Lung microvascular endothelial cell (primary cell): ENCODE measurements at regions not wholly inside any gene's neighbourhood (a gene's known extent, or its start where the extent isn't known, plus 50 kb on each side); places are given as distances from the start of the nearest gene placed in this dataset.
"Not testable (repeated sequence)": the region's sequence is repeated elsewhere in the genome, so short reads cannot be mapped to it uniquely, and the experiment has no call there.

Source experiments
- DNase-seq, 2 donors: peaks; one replicate each; pipeline versions ENCODE4 v3.0.0 to v3.0.0-alpha.2; 2010; ENCODE audit warnings: low read depth in 2 of 2

DNA sequence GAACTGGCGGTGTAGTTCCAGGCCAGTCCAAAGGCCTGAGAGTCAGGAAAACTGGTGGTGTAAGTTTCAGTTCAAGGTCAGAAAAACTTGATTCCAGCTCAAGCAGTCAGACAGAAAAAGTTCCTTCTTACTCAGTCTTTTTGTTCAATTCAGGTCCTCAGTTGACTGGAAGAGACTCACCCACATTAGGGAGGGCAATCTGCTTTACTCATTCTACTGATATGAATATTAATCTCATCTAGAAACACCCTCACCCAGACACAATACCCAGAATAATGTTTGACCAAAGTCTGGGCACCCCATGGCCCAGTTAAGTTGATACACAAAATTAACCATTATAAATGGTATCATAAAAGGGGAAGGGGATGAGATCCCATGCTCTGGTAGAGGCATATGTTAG lies 50.1 kb upstream of the LTA4H start:
- no peak for DNase-seq

DNA sequence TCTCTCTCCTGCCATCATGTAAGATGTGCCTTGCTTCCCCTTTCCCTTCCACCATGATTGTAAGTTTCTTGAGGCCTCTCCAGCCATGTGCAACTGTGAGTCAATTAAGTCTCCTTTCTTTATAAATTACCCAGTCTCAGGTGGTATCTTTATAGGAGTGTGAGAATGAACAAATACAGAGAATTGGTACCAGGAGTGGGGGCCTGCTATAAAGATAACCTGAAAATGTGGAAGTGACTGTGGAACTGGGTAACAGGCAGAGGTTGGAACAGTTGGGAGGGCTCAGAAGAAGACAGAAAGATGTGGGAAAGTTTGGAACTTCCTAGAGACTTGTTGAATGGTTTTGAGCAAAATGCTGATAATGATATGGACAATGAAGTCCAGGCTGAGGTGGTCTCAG lies 50.8 kb upstream of the LTA4H start:
- not testable (repeated sequence) for DNase-seq

DNA sequence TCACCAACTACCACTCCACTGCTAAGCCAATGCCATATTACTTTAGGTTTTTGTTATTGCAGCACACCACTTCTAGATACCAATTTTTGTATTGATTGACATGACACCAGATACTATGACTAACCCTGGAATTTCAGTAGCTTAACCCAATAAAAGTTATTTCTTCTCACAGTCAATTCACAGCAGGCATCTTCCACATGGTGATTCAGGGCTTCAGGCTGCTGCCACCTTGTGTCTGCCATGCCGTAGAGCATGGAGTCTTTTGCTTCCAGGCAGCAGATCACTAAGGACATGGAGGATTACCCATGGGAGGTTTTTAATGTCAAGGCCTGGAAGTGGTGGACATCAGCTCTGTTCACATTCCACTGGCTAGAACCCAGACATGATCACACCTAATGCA lies 56.4 kb upstream of the LTA4H start:
- peak in 1 of 2 donors; percentile 19 for DNase-seq

DNA sequence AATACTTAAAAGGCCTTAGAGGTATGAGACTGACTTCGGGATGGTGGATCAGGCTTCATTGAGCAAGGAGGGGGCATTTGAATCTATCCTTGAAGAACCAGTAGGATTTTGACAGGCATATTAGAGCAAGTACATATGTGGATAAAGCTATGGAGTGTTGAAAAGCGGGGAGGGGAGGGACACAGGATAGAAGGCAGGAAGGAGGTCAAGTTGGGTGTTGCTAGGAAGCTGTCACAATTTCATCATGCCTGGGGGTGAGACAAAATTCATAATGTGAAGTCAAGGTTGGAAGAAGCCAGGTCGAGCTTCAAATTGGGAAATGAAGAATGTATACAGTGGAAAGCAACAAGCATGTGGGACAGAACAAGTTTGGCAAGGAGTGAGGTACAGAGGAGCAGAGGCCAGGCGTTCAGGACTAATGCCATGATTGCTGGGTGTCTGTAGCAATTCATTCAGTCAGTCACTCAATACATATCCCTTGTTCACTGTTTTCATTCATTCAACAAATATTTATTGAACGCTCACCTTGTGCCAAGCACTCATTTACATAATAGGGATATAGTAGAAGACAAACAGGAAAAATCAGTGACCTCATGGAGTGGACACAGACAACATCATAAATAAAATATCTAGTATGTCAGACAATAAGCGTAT lies 58.3 kb upstream of the LTA4H start:
- DNase-seq: peak in 1 of 2 donors; percentile 21

- peak; percentile 45 to 90 for DNase-seq
Observed at GRCh38 chr12:96094201-96094600, 58.8 kb upstream of the LTA4H start.

DNA sequence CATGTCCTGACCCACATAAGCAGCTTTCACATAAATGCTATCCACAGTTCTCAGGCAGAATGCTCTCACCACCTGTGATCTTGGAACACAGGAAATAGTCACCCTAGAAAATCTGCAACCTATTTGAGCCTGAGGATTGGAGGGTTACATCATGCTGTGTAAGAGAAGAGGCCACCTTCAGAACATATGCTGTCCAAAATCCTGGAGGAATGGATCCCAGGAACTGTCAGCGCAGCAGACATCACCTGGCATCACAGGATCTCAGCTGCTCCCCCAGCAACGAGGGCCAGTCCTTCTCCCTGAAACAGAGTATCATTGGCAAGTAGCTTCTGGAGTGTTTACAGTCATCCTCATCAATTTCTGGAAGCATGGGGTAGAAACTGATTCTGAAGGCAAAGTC lies 63.2 kb upstream of the LTA4H start:
- DNase-seq: no peak

- DNase-seq: peak in 1 of 2 donors; percentile 54
Observed at GRCh38 chr12:96099421-96099820, 64.0 kb upstream of the LTA4H start.

DNA sequence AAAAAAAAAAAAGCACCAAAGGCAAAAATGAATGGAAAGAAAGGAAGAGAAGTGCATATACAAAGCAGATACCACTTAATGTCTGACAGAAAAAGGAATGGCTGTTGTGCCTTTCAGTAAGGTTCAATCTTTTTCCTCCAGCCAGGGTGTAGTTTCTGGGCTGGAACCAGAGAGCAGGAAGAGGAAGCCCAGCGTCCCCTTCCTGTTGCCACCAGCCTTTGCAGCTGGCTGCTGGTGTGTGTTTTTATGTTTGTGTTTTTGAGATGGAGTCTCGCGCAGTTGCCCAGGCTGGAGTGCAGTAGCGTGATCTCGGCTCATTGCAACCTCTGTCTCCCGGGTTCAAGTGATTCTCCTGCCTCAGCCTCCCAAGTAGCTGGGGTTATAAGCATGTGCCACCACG lies 64.6 kb upstream of the LTA4H start:
- DNase-seq: peak; percentile 43 to 57

GRCh38 chr12:96101806-96102205 lies 66.4 kb upstream of the LTA4H start:
- DNase-seq: no peak

GRCh38 chr12:96103067-96103644 lies 67.8 kb upstream of the LTA4H start:
- DNase-seq: peak in 1 of 2 donors; percentile 69

- DNase-seq: no peak
Observed at GRCh38 chr12:96104566-96104965, 69.2 kb upstream of the LTA4H start.

DNA sequence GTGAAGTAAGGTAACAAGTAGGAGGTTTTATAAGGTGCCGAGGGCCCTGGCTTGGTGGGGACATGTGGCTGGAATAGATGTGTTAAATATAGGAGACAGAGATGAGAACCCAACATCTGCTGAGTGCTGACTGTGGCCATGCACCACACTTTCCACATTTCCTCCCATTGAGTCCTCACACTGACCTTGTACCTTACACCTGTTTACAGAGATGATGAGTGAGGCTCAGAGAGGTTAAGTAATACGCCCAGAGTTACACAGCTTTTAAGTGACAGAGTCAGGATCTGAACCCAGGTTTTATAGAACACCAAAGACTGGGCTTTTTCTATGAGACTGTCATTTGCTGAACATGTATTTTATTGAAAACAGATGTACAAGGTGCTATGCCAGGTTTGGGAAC lies 70.8 kb upstream of the LTA4H start:
- no peak for DNase-seq

DNA sequence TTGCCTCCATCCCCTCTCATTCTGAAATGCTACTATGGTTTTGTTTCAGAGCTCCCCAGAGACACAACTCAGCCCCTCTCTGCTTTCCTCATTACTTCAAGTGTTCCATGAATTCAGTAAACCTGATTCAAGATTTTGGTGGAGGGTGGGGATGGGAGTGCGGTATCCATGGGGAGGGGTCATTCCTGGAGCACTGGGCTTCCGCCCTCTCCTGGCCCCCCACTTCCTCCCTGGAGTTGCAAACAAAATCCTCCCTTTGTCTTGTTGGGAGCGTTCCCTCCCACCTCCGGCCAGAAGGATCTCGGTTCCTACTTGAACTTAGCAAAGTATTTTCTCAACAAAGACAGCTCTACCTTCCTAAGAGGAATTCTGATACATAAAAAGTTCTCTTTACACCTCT lies 71.8 kb upstream of the LTA4H start:
- peak in 1 of 2 donors; percentile 47 for DNase-seq

DNA sequence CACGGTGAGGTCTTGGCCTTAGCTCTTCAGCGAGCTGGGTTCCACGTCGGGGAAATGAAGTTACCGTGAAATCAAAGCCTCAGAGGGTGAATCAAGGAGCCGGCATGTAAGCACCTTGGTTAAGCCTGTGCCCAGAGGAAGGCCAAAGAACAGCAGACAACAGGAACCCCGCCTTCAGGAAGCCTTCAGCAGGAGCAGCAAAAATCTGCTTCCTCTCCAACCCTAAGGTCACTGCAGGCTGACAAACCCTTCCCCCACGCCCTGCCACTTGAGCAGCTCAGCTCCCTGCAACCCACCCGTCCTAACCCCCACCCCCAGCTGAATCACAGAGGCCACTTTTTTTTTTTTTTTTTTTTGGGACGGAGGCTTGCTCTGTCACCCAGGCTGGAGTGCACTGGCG lies 72.9 kb upstream of the LTA4H start:
- DNase-seq: peak; percentile 68 to 90

DNA sequence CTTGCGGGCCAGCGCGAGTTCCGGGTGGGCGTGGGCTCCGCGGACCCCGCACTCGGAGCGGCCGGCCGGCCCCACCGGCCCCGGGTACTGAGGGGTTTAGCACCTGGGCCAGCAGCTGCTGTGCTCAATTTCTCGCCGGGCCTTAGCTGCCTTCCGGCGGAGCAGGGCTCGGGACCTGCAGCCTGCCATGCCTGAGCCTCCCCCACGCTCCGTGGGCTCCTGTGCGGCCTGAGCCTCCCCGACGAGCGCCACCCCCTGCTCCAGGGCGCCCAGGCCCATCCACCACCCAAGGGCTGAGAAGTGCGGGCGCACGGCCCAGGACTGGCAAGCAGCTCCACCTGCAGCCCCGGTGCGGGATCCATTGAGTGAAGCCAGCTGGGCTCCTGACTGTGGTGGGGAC lies 73.6 kb upstream of the LTA4H start:
- not testable (repeated sequence) for DNase-seq

- DNase-seq: peak in 1 of 2 donors; percentile 50
Observed at GRCh38 chr12:96112733-96113132, 77.3 kb upstream of the LTA4H start.

GRCh38 chr12:96117460-96117859 lies 76.7 kb upstream of the ELK3 start:
- DNase-seq: no peak

- DNase-seq: no peak
Observed at GRCh38 chr12:96120359-96121100, 73.6 kb upstream of the ELK3 start.

DNA sequence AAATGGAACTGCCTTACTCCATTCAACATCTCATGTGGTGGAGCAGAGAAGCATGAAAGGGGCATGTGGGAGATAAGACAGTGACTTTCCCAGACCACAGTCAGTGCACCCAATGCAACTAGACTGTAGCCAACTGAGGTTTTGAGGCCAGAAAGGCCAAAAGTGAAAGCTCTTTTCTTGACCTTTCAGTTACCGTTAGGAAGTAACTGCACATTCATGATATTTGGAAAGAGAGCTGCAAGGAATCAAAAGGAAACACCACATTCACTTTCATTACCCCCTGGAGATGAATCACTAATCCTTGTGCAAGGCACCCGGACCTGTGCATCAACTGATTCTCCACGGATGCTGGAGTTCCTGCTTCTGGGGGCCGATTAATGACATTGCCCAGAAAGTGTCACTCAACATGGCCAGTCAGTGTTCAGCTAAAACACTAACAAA lies 72.9 kb upstream of the ELK3 start:
- peak in 1 of 2 donors; percentile 70 for DNase-seq

DNA sequence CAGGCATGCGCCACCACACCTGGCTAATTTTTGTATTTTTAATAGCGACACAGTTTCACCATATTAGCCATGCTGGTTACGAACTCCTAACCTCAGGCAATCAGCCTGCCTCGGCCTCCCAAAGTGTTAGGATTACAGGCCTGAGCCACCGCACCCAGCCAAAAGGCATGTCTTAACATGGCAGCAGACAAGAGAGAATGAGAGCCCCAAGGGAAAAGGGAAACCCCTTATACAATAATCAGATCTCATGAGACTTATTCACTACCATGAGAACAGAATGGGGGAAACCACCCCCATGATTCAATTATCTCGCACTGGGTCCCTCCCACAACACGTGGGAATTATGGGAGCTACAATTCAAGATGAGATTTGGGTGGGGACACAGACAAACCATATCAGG lies 65.9 kb upstream of the ELK3 start:
- not testable (repeated sequence) for DNase-seq

GRCh38 chr12:96130396-96131059 lies 63.6 kb upstream of the ELK3 start:
- peak in 1 of 2 donors; percentile 39 for DNase-seq

GRCh38 chr12:96131230-96131788 lies 62.9 kb upstream of the ELK3 start:
- no peak for DNase-seq
